Rectal smooth muscle tissue (tissue), 1 donor: ENCODE measurements at regions not wholly inside any gene's neighbourhood (a gene's known extent, or its start where the extent isn't known, plus 50 kb on each side); places are given as distances from the start of the nearest gene placed in this dataset.

ENCODE experiments used
- H3K27ac ChIP-seq: one replicate; pipeline ENCODE4 v1.7.0; 2013; ENCODE audit warnings: low read depth, low read length, inconsistent platforms
- H3K27me3 ChIP-seq: one replicate; pipeline ENCODE4 v1.7.0; 2013; ENCODE audit warnings: low read length; ENCODE audit not compliant: control insufficient read depth, insufficient read depth
- H3K36me3 ChIP-seq: one replicate; pipeline ENCODE4 v1.7.0; 2013; ENCODE audit warnings: low read length; ENCODE audit not compliant: control insufficient read depth, insufficient read depth
- H3K4me1 ChIP-seq: one replicate; pipeline ENCODE4 v1.7.0; 2013; ENCODE audit warnings: low read length; ENCODE audit not compliant: control insufficient read depth, insufficient read depth
- H3K4me3 ChIP-seq: one replicate; pipeline ENCODE4 v1.7.0; 2013; ENCODE audit warnings: low read length
- H3K9ac ChIP-seq: one replicate; pipeline ENCODE4 v1.7.0; 2013; ENCODE audit warnings: low read length

DNA sequence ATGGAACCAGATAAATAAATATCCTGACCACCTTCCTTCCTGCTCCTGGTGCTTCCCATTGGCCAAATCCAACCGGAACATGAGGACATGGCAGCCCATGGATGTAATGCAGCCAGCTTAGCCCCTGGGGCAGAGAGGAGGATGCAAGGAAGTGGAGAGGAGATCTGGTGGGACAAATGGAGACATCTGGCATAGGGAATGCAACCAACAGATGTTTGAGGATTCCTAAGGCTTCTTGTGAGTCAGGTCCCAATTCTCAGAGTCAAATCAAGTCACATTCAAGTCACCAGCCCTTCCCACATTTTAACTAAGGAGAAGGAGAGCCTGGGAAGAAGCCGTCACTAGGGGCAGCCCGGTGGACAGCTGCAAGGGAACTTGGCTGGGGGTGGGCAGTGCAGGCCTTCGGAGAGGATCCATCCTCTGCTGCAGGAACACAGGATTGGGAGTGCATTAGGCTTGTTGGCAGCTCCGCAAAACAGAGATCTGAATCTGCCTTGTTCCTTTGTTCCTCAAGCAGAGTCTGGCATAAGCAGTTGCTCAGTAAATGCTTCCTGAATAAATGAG lies 62.8 kb upstream of the HS3ST2 start:
- H3K4me3 ChIP-seq: no peak overlapping the region
- H3K9ac ChIP-seq: no peak overlapping the region
- no peak overlapping the region for H3K27ac ChIP-seq
- no peaks in the 10 kb centered on the region for H3K4me1 ChIP-seq
- H3K36me3 ChIP-seq: no peaks in the 10 kb centered on the region
- H3K27me3 ChIP-seq: no peaks in the 10 kb centered on the region

- no peaks in the 10 kb centered on the region for H3K36me3 ChIP-seq
- no peak overlapping the region for H3K4me3 ChIP-seq
- no peaks in the 10 kb centered on the region for H3K27me3 ChIP-seq
- H3K4me1 ChIP-seq: no peaks in the 10 kb centered on the region
- H3K27ac ChIP-seq: no peak overlapping the region
- no peak overlapping the region for H3K9ac ChIP-seq
These were observed 62.3 kb upstream of the HS3ST2 start for GRCh38 chr16:22751685-22752084.

GRCh38 chr16:22753451-22753850 lies 60.5 kb upstream of the HS3ST2 start:
- H3K9ac ChIP-seq: no peak overlapping the region
- H3K4me1 ChIP-seq: no peaks in the 10 kb centered on the region
- no peaks in the 10 kb centered on the region for H3K27me3 ChIP-seq

GRCh38 chr16:22754577-22754976 lies 59.4 kb upstream of the HS3ST2 start:
- no peak overlapping the region for H3K4me3 ChIP-seq
- H3K27ac ChIP-seq: no peak overlapping the region
- no peaks in the 10 kb centered on the region for H3K27me3 ChIP-seq
- no peak overlapping the region for H3K9ac ChIP-seq
- H3K36me3 ChIP-seq: no peaks in the 10 kb centered on the region
- no peaks in the 10 kb centered on the region for H3K4me1 ChIP-seq

More at GRCh38 chr16:22753451-22753850, 60.5 kb upstream of the HS3ST2 start:
- no peak overlapping the region for H3K27ac ChIP-seq
- no peaks in the 10 kb centered on the region for H3K36me3 ChIP-seq
- H3K4me3 ChIP-seq: no peak overlapping the region

DNA sequence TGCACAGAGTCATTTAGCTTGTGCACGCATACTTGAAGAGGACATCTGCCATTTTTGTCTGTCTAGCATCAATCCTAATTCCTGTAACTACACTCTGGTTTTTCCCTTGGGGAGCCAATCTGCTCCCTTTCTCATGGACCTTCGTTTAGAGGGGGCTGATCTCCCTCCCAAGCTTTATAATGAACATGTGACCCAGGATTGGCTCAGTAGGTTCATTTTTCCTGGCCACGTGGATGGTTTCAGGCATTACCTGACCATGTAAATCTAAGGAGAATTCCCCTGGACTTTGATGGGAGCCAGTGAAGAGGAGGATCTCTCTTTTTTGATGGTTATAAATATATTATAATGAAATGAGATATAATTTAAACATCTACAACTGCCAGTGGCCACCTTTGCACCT lies 56.8 kb upstream of the HS3ST2 start:
- Histone ChIP-seq H3K27ac (no peak overlapping the region), H3K36me3 (no peaks in the 10 kb centered on the region), H3K4me3 (no peak overlapping the region), H3K27me3 (no peaks in the 10 kb centered on the region), H3K4me1 (no peaks in the 10 kb centered on the region), H3K9ac (no peak overlapping the region)

- no peak overlapping the region for H3K4me3 ChIP-seq
- no peaks in the 10 kb centered on the region for H3K27me3 ChIP-seq
- H3K36me3 ChIP-seq: no peaks in the 10 kb centered on the region
- no peak overlapping the region for H3K9ac ChIP-seq
- H3K4me1 ChIP-seq: peaks cover 25% of the 10 kb centered on the region
- H3K27ac ChIP-seq: no peak overlapping the region
These were observed 51.5 kb upstream of the HS3ST2 start for GRCh38 chr16:22762486-22762885.

GRCh38 chr16:22763437-22764080 lies 50.4 kb upstream of the HS3ST2 start:
- Histone ChIP-seq H3K27ac (peak overlapping the region; percentile 78), H3K9ac (no peak overlapping the region), H3K4me3 (no peak overlapping the region), H3K27me3 (no peaks in the 10 kb centered on the region), H3K4me1 (peaks cover 25% of the 10 kb centered on the region), H3K36me3 (no peaks in the 10 kb centered on the region)
